ENCODE measurements at regions not wholly inside any gene's neighbourhood (a gene's known extent, or its start where the extent isn't known, plus 50 kb on each side); places are given as distances from the start of the nearest gene placed in this dataset.

DNA sequence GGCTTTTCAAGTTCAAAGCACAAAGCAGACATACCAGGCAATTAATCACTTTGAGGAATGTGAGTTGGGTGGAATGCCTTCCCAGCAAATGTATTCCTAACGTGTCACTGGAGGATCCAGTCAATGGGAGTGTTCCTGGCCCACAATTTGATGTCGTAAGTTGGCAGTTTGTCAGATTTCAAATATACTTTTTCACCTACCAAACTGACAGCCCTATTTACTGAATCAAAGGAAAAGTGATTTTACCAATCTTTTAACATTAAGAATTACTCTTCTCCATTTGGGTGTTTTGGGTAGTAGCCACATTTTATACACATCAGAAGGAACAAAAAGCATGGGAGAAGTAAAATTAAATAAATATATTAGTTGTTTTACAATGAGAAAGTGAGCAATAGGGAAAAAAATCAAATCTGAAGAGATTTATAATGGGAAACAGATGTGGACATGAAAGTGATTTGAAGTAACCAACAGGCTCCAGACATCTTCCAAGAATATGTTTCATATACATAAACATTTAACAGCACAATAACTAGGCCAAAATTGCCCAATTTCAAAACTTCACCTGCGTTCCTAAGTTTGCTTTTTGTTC is 222.9 kb downstream of the MTERF1 start:
- no peaks in the 10 kb centered on the region for H3K27me3 ChIP-seq (ENCODE audit: control insufficient read depth, insufficient read depth, low read length)
- ChIA-PET POLR2A (no interaction called here), CTCF (interaction anchor here (0.6 kb wide), 1 partner anchor 475 kb away, joined by 4 read pairs; no protein-coding TSS in a partner anchor)
- no peak for TF ChIP-seq CTCF (IDR thresholded peaks at IDR 0.05; ENCODE audit: insufficient read depth, low read depth, low read length)
- peak; percentile 54 for DNase-seq (ENCODE audit: low read depth)
- no peak overlapping the region for H3K4me3 ChIP-seq (ENCODE audit: low read depth, low read length)
- H3K36me3 ChIP-seq (ENCODE audit: control insufficient read depth, insufficient read depth, low read length) = no peaks in the 10 kb centered on the region

DNA sequence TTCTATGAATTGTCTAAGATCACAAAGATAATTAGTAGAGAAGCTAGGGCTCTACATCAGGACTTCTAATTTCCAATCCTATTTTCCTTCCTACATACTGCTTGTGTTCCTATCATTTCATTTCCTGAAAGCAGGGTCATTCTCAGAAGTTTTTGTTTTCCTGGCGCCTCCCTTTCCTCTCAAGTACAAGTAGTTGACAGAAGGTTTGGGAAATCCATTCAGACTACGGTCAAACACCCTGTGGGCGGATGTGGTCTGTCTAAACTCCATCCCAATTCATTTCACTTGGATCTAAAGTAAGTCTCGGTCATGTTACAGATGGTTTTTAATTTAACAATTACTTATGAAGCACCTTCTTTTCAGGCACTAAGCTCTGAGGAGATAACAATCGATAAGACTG is 221.4 kb downstream of the MTERF1 start:
- CTCF ChIA-PET = interaction anchor here (1.0 kb wide), 1 partner anchor 577 kb away, joined by 4 read pairs; no protein-coding TSS in a partner anchor
- POLR2A ChIA-PET = no interaction called here
- Histone ChIP-seq H3K4me3 (ENCODE audit: low read depth, low read length) (no peak overlapping the region), H3K27me3 (ENCODE audit: control insufficient read depth, insufficient read depth, low read length) (no peaks in the 10 kb centered on the region), H3K36me3 (ENCODE audit: control insufficient read depth, insufficient read depth, low read length) (no peaks in the 10 kb centered on the region)
- no peak for TF ChIP-seq CTCF (IDR thresholded peaks at IDR 0.05; ENCODE audit: insufficient read depth, low read depth, low read length)
- no peak for DNase-seq (ENCODE audit: low read depth)

- no peak for TF ChIP-seq CTCF (IDR thresholded peaks at IDR 0.05; ENCODE audit: insufficient read depth, low read depth, low read length)
- ChIA-PET CTCF (interaction anchor here (0.5 kb wide), 1 partner anchor 490 kb away, joined by 3 read pairs; no protein-coding TSS in a partner anchor), POLR2A (interaction anchor here (0.5 kb wide), 1 partner anchor 1275 kb away, joined by 4 read pairs; no protein-coding TSS in a partner anchor)
- DNase-seq (ENCODE audit: low read depth) = no peak
- no peaks in the 10 kb centered on the region for H3K36me3 ChIP-seq (ENCODE audit: control insufficient read depth, insufficient read depth, low read length)
- no peaks in the 10 kb centered on the region for H3K27me3 ChIP-seq (ENCODE audit: control insufficient read depth, insufficient read depth, low read length)
- no peak overlapping the region for H3K4me3 ChIP-seq (ENCODE audit: low read depth, low read length)
Measured at GRCh38 chr7:91660734-91661356, 219.7 kb downstream of the MTERF1 start.

DNA sequence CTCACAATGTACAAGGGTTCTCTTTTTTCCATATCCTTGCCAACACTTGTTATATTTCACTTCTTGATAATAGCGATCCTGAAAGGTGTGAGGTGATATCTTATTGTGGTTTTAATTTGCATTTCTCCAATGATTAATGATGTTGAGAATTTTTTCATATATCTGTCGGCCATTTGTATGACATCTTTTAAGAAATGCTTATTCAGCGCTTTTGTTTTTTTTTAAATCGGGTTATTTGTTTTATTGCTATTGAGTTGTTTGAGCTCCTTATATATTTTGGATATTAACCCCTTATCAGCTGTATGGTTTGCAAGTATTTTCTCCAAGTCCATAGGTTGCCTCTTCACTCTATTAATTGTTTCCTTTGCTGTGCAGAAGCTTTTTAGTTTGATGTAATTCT is 218.8 kb downstream of the MTERF1 start:
- Histone ChIP-seq H3K36me3 (ENCODE audit: control insufficient read depth, insufficient read depth, low read length) (no peaks in the 10 kb centered on the region), H3K27me3 (ENCODE audit: control insufficient read depth, insufficient read depth, low read length) (no peaks in the 10 kb centered on the region), H3K4me3 (ENCODE audit: low read depth, low read length) (no peak overlapping the region)
- ChIA-PET CTCF (no interaction called here), POLR2A (no interaction called here)
- DNase-seq (ENCODE audit: low read depth) = no peak
- no peak for TF ChIP-seq CTCF (IDR thresholded peaks at IDR 0.05; ENCODE audit: insufficient read depth, low read depth, low read length)

GRCh38 chr7:91668217-91668616 is 212.3 kb downstream of the MTERF1 start:
- ChIA-PET CTCF (no interaction called here), POLR2A (no interaction called here)
- TF ChIP-seq CTCF (IDR thresholded peaks at IDR 0.05; ENCODE audit: insufficient read depth, low read depth, low read length) = no peak
- DNase-seq (ENCODE audit: low read depth) = no peak
- no peaks in the 10 kb centered on the region for H3K27me3 ChIP-seq (ENCODE audit: control insufficient read depth, insufficient read depth, low read length)
- H3K4me3 ChIP-seq (ENCODE audit: low read depth, low read length) = no peak overlapping the region
- no peaks in the 10 kb centered on the region for H3K36me3 ChIP-seq (ENCODE audit: control insufficient read depth, insufficient read depth, low read length)
